GM12878 (cell line): ENCODE measurements at regions not wholly inside any gene's neighbourhood (a gene's known extent, or its start where the extent isn't known, plus 50 kb on each side); places are given as distances from the start of the nearest gene placed in this dataset.
A peak's percentile ranks its signal among the peaks of the same experiment; 100 is the strongest.

ENCODE experiments used
- BCL11A ChIP-seq: IDR thresholded peaks from 2 replicates; pipeline ENCODE4 v1.6.1; 2011; ENCODE audit warnings: low read depth, low read length
- CBFB ChIP-seq: IDR thresholded peaks from 2 replicates; pipeline ENCODE4 v1.6.1; 2016; ENCODE audit warnings: antibody characterized with exemption, low read depth
- CBX5 ChIP-seq: sonication (generic); IDR thresholded peaks from 2 replicates; pipeline ENCODE4 v1.6.1; 2016; ENCODE audit warnings: low read depth, moderate library complexity, mild to moderate bottlenecking, inconsistent platforms
- ESRRA ChIP-seq: IDR thresholded peaks from 2 replicates; pipeline ENCODE4 v1.6.1; 2012; ENCODE audit warnings: mild to moderate bottlenecking, low read length, improper control_type of control experiment
- FOXK2 ChIP-seq: fragments of 450-650 bp; IDR thresholded peaks from 2 replicates; pipeline ENCODE4 v1.6.1; 2017; ENCODE audit warnings: mild to moderate bottlenecking, moderate library complexity
- GATAD2B ChIP-seq: fragments of 450-650 bp; conservative IDR thresholded peaks from 2 replicates; pipeline ENCODE4 v1.6.1; 2017; ENCODE audit warnings: low read depth, mild to moderate bottlenecking, moderate library complexity
- HCFC1 ChIP-seq: fragments of 150-350 bp; IDR thresholded peaks from 2 replicates; pipeline ENCODE4 v1.6.1; 2014; ENCODE audit warnings: low read length
- HDAC2 ChIP-seq: fragments of 200-600 bp; sonication (generic); IDR thresholded peaks from 2 replicates; pipeline ENCODE4 v1.6.1; 2017
- JUND ChIP-seq: IDR thresholded peaks from 2 replicates; pipeline ENCODE4 v1.6.1; 2012; ENCODE audit warnings: low read depth, mild to moderate bottlenecking, low read length, improper control_type of control experiment, moderate library complexity
- MEF2B ChIP-seq: fragments of 450-650 bp; IDR thresholded peaks from 2 replicates; pipeline ENCODE4 v1.6.1; 2018; ENCODE audit warnings: mild to moderate bottlenecking, moderate library complexity; ENCODE audit not compliant: partially characterized antibody, poor library complexity, severe bottlenecking
- MYB ChIP-seq: fragments of 150-350 bp; IDR thresholded peaks from 2 replicates; pipeline ENCODE4 v1.6.1; 2014; ENCODE audit warnings: mild to moderate bottlenecking, low read depth, low read length, borderline replicate concordance
- NRF1 ChIP-seq: conservative IDR thresholded peaks from 2 replicates; pipeline ENCODE4 v1.6.1; 2011; ENCODE audit warnings: mild to moderate bottlenecking, low read depth, low read length, improper control_type of control experiment
- RB1 ChIP-seq: fragments of 450-650 bp; formaldehyde crosslinking; IDR thresholded peaks from 2 replicates; pipeline ENCODE4 v1.6.1; 2017; ENCODE audit warnings: mild to moderate bottlenecking, borderline replicate concordance
- RBBP5 ChIP-seq: fragments of 200-600 bp; sonication (generic); conservative IDR thresholded peaks from 2 replicates; pipeline ENCODE4 v1.6.1; 2016
- RELA ChIP-seq: fragments of 450-650 bp; IDR thresholded peaks from 2 replicates; pipeline ENCODE4 v1.8.0; 2014; ENCODE audit warnings: borderline replicate concordance; ENCODE audit not compliant: partially characterized antibody
- TAF1 ChIP-seq: IDR thresholded peaks from 2 replicates; pipeline ENCODE4 v1.6.1; 2011; ENCODE audit warnings: mild to moderate bottlenecking, low read depth, low read length, borderline replicate concordance
- TCF7 ChIP-seq: IDR thresholded peaks from 2 replicates; pipeline ENCODE4 v1.6.1; 2014; ENCODE audit warnings: antibody characterized with exemption, borderline replicate concordance
- ZNF384 ChIP-seq: IDR thresholded peaks from 2 replicates; pipeline ENCODE4 v1.6.1; 2012; ENCODE audit warnings: low read depth, mild to moderate bottlenecking, low read length, improper control_type of control experiment, borderline replicate concordance
- TF ChIP-seq, protein P1 (sequence below): fragments of 450-650 bp; IDR thresholded peaks from 2 replicates; pipeline ENCODE4 v1.6.1; 2017; ENCODE audit warnings: mild to moderate bottlenecking, moderate library complexity
- TF ChIP-seq, protein P2 (sequence below): fragments of 450-650 bp; formaldehyde crosslinking; IDR thresholded peaks from 2 replicates; pipeline ENCODE4 v1.4.0; 2020; ENCODE audit warnings: mild to moderate bottlenecking, moderate library complexity
- TF ChIP-seq, protein P3 (sequence below): IDR thresholded peaks from 2 replicates; pipeline ENCODE4 v1.6.1; 2012; ENCODE audit warnings: mild to moderate bottlenecking, low read depth, low read length

DNA sequence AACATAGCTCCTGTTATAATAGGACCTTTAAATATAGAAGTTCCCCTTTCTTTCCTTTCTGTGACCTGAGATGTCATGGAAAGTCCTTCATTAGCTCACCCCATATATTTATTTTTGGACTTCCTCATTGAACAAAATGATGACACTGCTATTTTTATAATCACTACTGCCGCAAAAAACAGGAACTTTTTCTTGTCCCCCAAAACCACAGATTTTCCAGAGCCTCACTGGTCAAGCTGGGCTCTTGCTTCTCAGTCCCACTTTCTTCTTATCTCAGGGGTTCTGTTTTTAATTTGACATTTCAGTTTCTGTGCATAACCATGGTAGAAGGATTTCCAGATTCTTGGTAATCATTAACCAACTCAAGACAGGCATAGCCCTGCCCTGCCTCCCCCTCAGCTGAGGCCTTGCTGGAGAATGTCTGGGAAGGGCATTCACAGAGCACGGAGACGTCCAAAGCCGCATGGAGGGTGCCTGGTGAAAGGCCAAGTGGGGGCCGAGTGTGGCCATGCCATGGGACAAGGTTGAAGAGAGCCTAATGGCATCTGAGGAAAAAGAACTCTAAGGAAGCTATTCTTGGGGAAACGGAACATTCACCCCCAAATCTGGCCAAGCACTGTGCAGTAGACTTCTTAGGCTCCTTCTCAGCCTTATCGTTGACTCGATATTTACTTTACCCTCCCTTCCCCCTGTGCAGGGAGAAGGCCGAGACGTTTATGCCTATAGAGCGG is 73.7 kb downstream of the EDN1 start (continued):
- TF ChIP-seq, protein P1, sequence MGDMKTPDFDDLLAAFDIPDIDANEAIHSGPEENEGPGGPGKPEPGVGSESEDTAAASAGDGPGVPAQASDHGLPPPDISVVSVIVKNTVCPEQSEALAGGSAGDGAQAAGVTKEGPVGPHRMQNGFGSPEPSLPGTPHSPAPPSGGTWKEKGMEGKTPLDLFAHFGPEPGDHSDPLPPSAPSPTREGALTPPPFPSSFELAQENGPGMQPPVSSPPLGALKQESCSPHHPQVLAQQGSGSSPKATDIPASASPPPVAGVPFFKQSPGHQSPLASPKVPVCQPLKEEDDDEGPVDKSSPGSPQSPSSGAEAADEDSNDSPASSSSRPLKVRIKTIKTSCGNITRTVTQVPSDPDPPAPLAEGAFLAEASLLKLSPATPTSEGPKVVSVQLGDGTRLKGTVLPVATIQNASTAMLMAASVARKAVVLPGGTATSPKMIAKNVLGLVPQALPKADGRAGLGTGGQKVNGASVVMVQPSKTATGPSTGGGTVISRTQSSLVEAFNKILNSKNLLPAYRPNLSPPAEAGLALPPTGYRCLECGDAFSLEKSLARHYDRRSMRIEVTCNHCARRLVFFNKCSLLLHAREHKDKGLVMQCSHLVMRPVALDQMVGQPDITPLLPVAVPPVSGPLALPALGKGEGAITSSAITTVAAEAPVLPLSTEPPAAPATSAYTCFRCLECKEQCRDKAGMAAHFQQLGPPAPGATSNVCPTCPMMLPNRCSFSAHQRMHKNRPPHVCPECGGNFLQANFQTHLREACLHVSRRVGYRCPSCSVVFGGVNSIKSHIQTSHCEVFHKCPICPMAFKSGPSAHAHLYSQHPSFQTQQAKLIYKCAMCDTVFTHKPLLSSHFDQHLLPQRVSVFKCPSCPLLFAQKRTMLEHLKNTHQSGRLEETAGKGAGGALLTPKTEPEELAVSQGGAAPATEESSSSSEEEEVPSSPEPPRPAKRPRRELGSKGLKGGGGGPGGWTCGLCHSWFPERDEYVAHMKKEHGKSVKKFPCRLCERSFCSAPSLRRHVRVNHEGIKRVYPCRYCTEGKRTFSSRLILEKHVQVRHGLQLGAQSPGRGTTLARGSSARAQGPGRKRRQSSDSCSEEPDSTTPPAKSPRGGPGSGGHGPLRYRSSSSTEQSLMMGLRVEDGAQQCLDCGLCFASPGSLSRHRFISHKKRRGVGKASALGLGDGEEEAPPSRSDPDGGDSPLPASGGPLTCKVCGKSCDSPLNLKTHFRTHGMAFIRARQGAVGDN = peak; percentile 79
- peak; percentile 78 for TF ChIP-seq BCL11A
- TF ChIP-seq, protein P2, sequence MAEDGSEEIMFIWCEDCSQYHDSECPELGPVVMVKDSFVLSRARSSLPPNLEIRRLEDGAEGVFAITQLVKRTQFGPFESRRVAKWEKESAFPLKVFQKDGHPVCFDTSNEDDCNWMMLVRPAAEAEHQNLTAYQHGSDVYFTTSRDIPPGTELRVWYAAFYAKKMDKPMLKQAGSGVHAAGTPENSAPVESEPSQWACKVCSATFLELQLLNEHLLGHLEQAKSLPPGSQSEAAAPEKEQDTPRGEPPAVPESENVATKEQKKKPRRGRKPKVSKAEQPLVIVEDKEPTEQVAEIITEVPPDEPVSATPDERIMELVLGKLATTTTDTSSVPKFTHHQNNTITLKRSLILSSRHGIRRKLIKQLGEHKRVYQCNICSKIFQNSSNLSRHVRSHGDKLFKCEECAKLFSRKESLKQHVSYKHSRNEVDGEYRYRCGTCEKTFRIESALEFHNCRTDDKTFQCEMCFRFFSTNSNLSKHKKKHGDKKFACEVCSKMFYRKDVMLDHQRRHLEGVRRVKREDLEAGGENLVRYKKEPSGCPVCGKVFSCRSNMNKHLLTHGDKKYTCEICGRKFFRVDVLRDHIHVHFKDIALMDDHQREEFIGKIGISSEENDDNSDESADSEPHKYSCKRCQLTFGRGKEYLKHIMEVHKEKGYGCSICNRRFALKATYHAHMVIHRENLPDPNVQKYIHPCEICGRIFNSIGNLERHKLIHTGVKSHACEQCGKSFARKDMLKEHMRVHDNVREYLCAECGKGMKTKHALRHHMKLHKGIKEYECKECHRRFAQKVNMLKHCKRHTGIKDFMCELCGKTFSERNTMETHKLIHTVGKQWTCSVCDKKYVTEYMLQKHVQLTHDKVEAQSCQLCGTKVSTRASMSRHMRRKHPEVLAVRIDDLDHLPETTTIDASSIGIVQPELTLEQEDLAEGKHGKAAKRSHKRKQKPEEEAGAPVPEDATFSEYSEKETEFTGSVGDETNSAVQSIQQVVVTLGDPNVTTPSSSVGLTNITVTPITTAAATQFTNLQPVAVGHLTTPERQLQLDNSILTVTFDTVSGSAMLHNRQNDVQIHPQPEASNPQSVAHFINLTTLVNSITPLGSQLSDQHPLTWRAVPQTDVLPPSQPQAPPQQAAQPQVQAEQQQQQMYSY (CRISPR knock-in tag) = no peak
- no peak for TF ChIP-seq NRF1
- peak; percentile 98 for TF ChIP-seq MEF2B
- TF ChIP-seq RBBP5 = no peak
- peak; percentile 84 for TF ChIP-seq CBFB
- no peak for TF ChIP-seq JUND
- no peak for TF ChIP-seq MYB
- no peak for TF ChIP-seq FOXK2
- peak; percentile 36 for TF ChIP-seq RELA
- TF ChIP-seq ZNF384 = peak; percentile 63; the same call in 1 of the 2 replicates
- no peak for TF ChIP-seq HDAC2
- no peak for TF ChIP-seq TCF7
- TF ChIP-seq HCFC1 = no peak
- TF ChIP-seq, protein P3, sequence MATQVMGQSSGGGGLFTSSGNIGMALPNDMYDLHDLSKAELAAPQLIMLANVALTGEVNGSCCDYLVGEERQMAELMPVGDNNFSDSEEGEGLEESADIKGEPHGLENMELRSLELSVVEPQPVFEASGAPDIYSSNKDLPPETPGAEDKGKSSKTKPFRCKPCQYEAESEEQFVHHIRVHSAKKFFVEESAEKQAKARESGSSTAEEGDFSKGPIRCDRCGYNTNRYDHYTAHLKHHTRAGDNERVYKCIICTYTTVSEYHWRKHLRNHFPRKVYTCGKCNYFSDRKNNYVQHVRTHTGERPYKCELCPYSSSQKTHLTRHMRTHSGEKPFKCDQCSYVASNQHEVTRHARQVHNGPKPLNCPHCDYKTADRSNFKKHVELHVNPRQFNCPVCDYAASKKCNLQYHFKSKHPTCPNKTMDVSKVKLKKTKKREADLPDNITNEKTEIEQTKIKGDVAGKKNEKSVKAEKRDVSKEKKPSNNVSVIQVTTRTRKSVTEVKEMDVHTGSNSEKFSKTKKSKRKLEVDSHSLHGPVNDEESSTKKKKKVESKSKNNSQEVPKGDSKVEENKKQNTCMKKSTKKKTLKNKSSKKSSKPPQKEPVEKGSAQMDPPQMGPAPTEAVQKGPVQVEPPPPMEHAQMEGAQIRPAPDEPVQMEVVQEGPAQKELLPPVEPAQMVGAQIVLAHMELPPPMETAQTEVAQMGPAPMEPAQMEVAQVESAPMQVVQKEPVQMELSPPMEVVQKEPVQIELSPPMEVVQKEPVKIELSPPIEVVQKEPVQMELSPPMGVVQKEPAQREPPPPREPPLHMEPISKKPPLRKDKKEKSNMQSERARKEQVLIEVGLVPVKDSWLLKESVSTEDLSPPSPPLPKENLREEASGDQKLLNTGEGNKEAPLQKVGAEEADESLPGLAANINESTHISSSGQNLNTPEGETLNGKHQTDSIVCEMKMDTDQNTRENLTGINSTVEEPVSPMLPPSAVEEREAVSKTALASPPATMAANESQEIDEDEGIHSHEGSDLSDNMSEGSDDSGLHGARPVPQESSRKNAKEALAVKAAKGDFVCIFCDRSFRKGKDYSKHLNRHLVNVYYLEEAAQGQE = no peak
- peak; percentile 70; the same call in 1 of the 2 replicates for TF ChIP-seq CBX5
- no peak for TF ChIP-seq RB1
- TF ChIP-seq ESRRA = no peak
- no peak for TF ChIP-seq TAF1
- TF ChIP-seq GATAD2B = peak; percentile 94; the same call in 1 of the 2 replicates
